ENCODE measurements at regions not wholly inside any gene's neighbourhood (a gene's known extent, or its start where the extent isn't known, plus 50 kb on each side); places are given as distances from the start of the nearest gene placed in this dataset.
"Not testable (repeated sequence)": the region's sequence is repeated elsewhere in the genome, so short reads cannot be mapped to it uniquely, and the experiment has no call there.

GRCh38 chr5:142402752-142403318 lies 78.0 kb upstream of the SPRY4 start:
- H3K27me3 Mint-ChIP-seq (ENCODE audit: insufficient read depth) = no peaks in the 10 kb centered on the region; the same call in 1 of the 2 replicates
- no peak for TF ChIP-seq CTCF (IDR thresholded peaks at IDR 0.05)
- no peaks in the 10 kb centered on the region for H3K9me3 Mint-ChIP-seq
- no peak overlapping the region for H3K27ac Mint-ChIP-seq
- H3K4me3 Mint-ChIP-seq = no peak overlapping the region
- DNase-seq = no peak
- peaks cover 8% of the 10 kb centered on the region for H3K4me1 Mint-ChIP-seq (ENCODE audit: low read depth)
- H3K36me3 Mint-ChIP-seq (ENCODE audit: low read depth) = 0 out of 2 replicates have a peak, but pooled peaks cover 4% of the 10 kb centered on the region

DNA sequence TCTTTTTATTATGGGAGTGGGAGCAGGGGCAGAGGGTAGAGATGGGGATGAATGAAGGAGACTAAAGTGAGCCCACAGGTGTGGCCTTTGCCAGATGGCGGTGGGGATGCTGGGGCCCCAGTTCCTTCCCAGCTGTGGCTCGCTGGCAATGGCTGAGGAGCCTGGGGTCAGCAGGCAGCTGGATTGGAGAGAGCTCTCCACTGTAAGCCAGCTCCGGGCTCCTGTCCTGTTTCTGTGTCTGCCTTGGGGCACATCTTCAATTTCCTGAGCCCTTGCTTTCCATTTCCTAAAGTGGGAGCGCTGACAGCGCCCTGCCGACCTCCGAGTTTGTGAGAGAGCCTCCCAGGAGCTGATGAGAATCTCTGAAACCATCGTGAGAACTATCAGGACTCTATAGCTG lies 75.6 kb upstream of the SPRY4 start:
- Mint-ChIP-seq H3K27ac (no peak overlapping the region), H3K36me3 (ENCODE audit: low read depth) (peaks cover 24% of the 10 kb centered on the region), H3K4me3 (no peak overlapping the region), H3K4me1 (ENCODE audit: low read depth) (peaks cover 10% of the 10 kb centered on the region), H3K9me3 (peaks cover 6% of the 10 kb centered on the region), H3K27me3 (ENCODE audit: insufficient read depth) (no peaks in the 10 kb centered on the region; the same call in 1 of the 2 replicates)
- no peak for DNase-seq
- TF ChIP-seq CTCF (IDR thresholded peaks at IDR 0.05) = no peak

GRCh38 chr5:142399891-142400290 lies 75.1 kb upstream of the SPRY4 start:
- Mint-ChIP-seq H3K27ac (no peak overlapping the region), H3K27me3 (ENCODE audit: insufficient read depth) (no peaks in the 10 kb centered on the region; the same call in 1 of the 2 replicates), H3K9me3 (peaks cover 6% of the 10 kb centered on the region), H3K4me3 (no peak overlapping the region), H3K36me3 (ENCODE audit: low read depth) (peaks cover 29% of the 10 kb centered on the region), H3K4me1 (ENCODE audit: low read depth) (peaks cover 15% of the 10 kb centered on the region)
- no peak for DNase-seq
- TF ChIP-seq CTCF (IDR thresholded peaks at IDR 0.05) = no peak

GRCh38 chr5:142398730-142399055 lies 73.9 kb upstream of the SPRY4 start:
- no peak for TF ChIP-seq CTCF (IDR thresholded peaks at IDR 0.05)
- Mint-ChIP-seq H3K27ac (no peak overlapping the region), H3K9me3 (peaks cover 6% of the 10 kb centered on the region), H3K36me3 (ENCODE audit: low read depth) (peaks cover 29% of the 10 kb centered on the region), H3K27me3 (ENCODE audit: insufficient read depth) (no peaks in the 10 kb centered on the region; the same call in 1 of the 2 replicates), H3K4me3 (no peak overlapping the region), H3K4me1 (ENCODE audit: low read depth) (peaks cover 15% of the 10 kb centered on the region)
- no peak for DNase-seq

DNA sequence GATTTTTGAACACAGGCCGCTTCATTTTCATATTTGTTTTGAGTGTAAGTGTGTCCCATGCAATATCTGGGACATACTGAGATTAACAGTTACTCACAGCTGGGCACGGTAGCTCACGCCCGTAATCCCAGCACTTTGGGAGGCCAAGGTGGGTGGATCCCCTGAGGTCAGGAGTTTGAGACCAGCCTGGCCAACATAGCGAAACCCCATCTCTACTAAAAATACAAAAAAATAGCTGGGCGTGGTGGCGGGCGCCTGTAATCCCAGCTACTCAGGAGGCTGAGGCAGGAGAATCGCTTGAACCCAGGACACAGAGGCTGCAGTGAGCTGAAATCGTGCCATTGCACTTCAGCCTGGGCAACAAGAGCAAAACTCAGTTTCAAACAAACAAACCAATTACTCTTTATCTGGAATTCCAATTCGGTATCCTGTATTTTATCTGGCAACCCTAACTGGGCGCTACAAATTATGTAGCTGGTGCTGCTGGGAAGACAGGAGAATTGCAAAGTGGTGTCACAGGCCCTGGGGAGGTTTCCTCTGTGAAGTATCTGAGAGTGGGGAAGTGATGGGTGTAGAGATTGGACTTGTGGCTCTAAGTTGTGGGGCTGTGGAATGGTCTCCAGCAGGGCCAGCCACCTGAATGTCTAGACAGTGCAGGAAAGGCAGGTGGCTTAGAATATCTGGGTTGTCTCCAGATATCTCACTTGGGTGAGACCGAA lies 73.3 kb upstream of the SPRY4 start:
- H3K27me3 Mint-ChIP-seq (ENCODE audit: insufficient read depth); DNase-seq; H3K27ac Mint-ChIP-seq; H3K9me3 Mint-ChIP-seq; H3K4me3 Mint-ChIP-seq: not testable (repeated sequence)
- Mint-ChIP-seq H3K36me3 (ENCODE audit: low read depth) (peaks cover 29% of the 10 kb centered on the region), H3K4me1 (ENCODE audit: low read depth) (peaks cover 15% of the 10 kb centered on the region)

DNA sequence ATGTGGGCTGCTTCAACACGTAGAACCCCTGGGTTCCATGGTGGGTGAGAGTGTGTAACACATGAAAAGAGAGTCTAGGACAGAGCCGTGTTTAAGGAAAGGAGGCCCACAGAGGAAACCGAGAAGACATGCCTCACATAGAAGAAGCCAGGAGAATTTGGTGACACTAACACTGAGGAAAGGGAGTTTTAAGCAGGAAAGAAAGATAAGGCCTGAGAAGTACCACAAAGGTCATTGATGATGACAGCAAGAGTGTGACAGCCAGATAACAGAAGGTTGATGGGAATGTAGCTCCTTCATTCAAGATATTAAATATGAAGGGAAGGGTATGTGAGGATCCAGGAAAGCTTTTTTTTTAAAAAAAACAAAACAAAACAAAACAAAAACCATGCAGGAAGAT lies 72.4 kb upstream of the SPRY4 start:
- Mint-ChIP-seq H3K9me3 (peaks cover 6% of the 10 kb centered on the region), H3K27ac (no peak overlapping the region), H3K36me3 (ENCODE audit: low read depth) (peaks cover 29% of the 10 kb centered on the region), H3K27me3 (ENCODE audit: insufficient read depth) (no peaks in the 10 kb centered on the region), H3K4me3 (no peak overlapping the region), H3K4me1 (ENCODE audit: low read depth) (peaks cover 15% of the 10 kb centered on the region)
- no peak for TF ChIP-seq CTCF (IDR thresholded peaks at IDR 0.05)
- no peak for DNase-seq
